Smooth muscle cell (in vitro differentiated cells): ENCODE measurements at regions not wholly inside any gene's neighbourhood (a gene's known extent, or its start where the extent isn't known, plus 50 kb on each side); places are given as distances from the start of the nearest gene placed in this dataset.

Source experiments
- DNase-seq: peaks from one replicate; lab custom pipeline; 2025; ENCODE audit not compliant: unreplicated experiment; lab: John Stamatoyannopoulos, UW
- H2AFZ ChIP-seq: fragments of 200-600 bp; sonication (generic); 2 replicates; pipeline ENCODE4 v1.6.0; 2016; ENCODE audit warnings: antibody characterized with exemption, low read depth, mild to moderate bottlenecking
- H3F3A ChIP-seq: fragments of 200-600 bp; sonication (generic); 2 replicates; pipeline ENCODE4 v1.6.0; 2017; ENCODE audit warnings: antibody characterized with exemption, low read depth
- H3K27ac ChIP-seq: fragments of 200-600 bp; sonication (generic); 2 replicates; pipeline ENCODE4 v1.5.1; 2016; ENCODE audit warnings: low read depth, mild to moderate bottlenecking
- H3K27me3 ChIP-seq: fragments of 200-600 bp; sonication (generic); 2 replicates; pipeline ENCODE4 v1.6.1; 2016; ENCODE audit warnings: low read depth, mild to moderate bottlenecking
- H3K36me3 ChIP-seq: fragments of 200-600 bp; sonication (generic); 2 replicates; pipeline ENCODE4 v1.5.1; 2016; ENCODE audit warnings: low read depth
- H3K4me1 ChIP-seq: fragments of 200-600 bp; sonication (generic); 2 replicates; pipeline ENCODE4 v1.5.1; 2016; ENCODE audit warnings: low read depth
- H3K4me2 ChIP-seq: fragments of 200-600 bp; sonication (generic); 2 replicates; pipeline ENCODE4 v1.6.0; 2016; ENCODE audit warnings: mild to moderate bottlenecking
- H3K4me3 ChIP-seq: fragments of 200-600 bp; sonication (generic); 2 replicates; pipeline ENCODE4 v1.5.1; 2016; ENCODE audit warnings: mild to moderate bottlenecking
- H3K79me2 ChIP-seq: fragments of 200-600 bp; sonication (generic); 2 replicates; pipeline ENCODE4 v1.6.0; 2016; ENCODE audit warnings: low read depth, mild to moderate bottlenecking
- H3K9ac ChIP-seq: fragments of 200-600 bp; sonication (generic); 2 replicates; pipeline ENCODE4 v1.6.0; 2016; ENCODE audit warnings: low read depth
- H3K9me3 ChIP-seq: fragments of 200-600 bp; sonication (generic); replicated peaks from 2 replicates; pipeline ENCODE4 v1.5.1; 2016; ENCODE audit warnings: low read depth
- H4K20me1 ChIP-seq: fragments of 200-600 bp; sonication (generic); 2 replicates; pipeline ENCODE4 v1.6.0; 2016; ENCODE audit warnings: low read depth
- CTCF ChIP-seq: fragments of 200-600 bp; sonication (generic); IDR thresholded peaks from 2 replicates; pipeline ENCODE4 v1.5.1; 2017; ENCODE audit warnings: borderline replicate concordance, mild to moderate bottlenecking, antibody characterized with exemption; ENCODE audit not compliant: insufficient read depth, poor library complexity, severe bottlenecking
- WGBS: methylation state at CpG from one replicate; pipeline ENCODE4 v1.1.7; 2016; ENCODE audit warnings: low lambda C conversion rate; 5-methylcytosine and 5-hydroxymethylcytosine counted together

- no peaks in the 10 kb centered on the region for H3F3A ChIP-seq
- no peaks in the 10 kb centered on the region for H3K27me3 ChIP-seq
- H3K9me3 ChIP-seq: no peaks in the 10 kb centered on the region
- TF ChIP-seq CTCF: no peak
- H3K36me3 ChIP-seq: no peaks in the 10 kb centered on the region
- WGBS: 61% methylated on average over 2 of the region's 2 CpGs
- no peaks in the 10 kb centered on the region for H3K4me1 ChIP-seq
- no peaks in the 10 kb centered on the region for H3K79me2 ChIP-seq
- no peaks in the 10 kb centered on the region for H4K20me1 ChIP-seq
- no peak overlapping the region for H3K27ac ChIP-seq
- no peak for DNase-seq
- H3K9ac ChIP-seq: no peak overlapping the region
- H2AFZ ChIP-seq: no peak overlapping the region
- H3K4me2 ChIP-seq: no peak overlapping the region
- H3K4me3 ChIP-seq: no peak overlapping the region
Observed at GRCh38 chr9:4415281-4415680, 75.0 kb upstream of the SLC1A1 start.

GRCh38 chr9:4413856-4414255, 76.4 kb upstream of the SLC1A1 start:
- Histone ChIP-seq H3K36me3 (no peaks in the 10 kb centered on the region), H3K9ac (no peak overlapping the region), H3K4me3 (no peak overlapping the region), H4K20me1 (no peaks in the 10 kb centered on the region), H3K27me3 (no peaks in the 10 kb centered on the region), H3K27ac (no peak overlapping the region), H3K4me1 (no peaks in the 10 kb centered on the region), H2AFZ (no peak overlapping the region), H3K9me3 (no peaks in the 10 kb centered on the region), H3F3A (no peaks in the 10 kb centered on the region), H3K79me2 (no peaks in the 10 kb centered on the region), H3K4me2 (no peak overlapping the region)
- no peak for TF ChIP-seq CTCF
- no peak for DNase-seq
- 60% methylated on average over 1 of the region's 1 CpG for WGBS

- no peaks in the 10 kb centered on the region for H3K4me1 ChIP-seq
- H3K4me3 ChIP-seq: no peak overlapping the region
- H3K79me2 ChIP-seq: no peaks in the 10 kb centered on the region
- H2AFZ ChIP-seq: no peak overlapping the region
- TF ChIP-seq CTCF: no peak
- WGBS: 58% methylated on average over 3 of the region's 3 CpGs
- H3K27ac ChIP-seq: no peak overlapping the region
- peaks cover 12% of the 10 kb centered on the region for H3K9me3 ChIP-seq
- no peaks in the 10 kb centered on the region for H3K36me3 ChIP-seq
- no peaks in the 10 kb centered on the region for H4K20me1 ChIP-seq
- no peak overlapping the region for H3K4me2 ChIP-seq
- no peak for DNase-seq
- H3F3A ChIP-seq: no peaks in the 10 kb centered on the region
- H3K27me3 ChIP-seq: no peaks in the 10 kb centered on the region
- H3K9ac ChIP-seq: no peak overlapping the region
Observed at GRCh38 chr9:4404156-4404555, 86.1 kb upstream of the SLC1A1 start.

GRCh38 chr9:4402501-4402900, 87.8 kb upstream of the SLC1A1 start:
- no peaks in the 10 kb centered on the region for H3F3A ChIP-seq
- no peaks in the 10 kb centered on the region for H3K79me2 ChIP-seq
- H3K36me3 ChIP-seq: no peaks in the 10 kb centered on the region
- no peaks in the 10 kb centered on the region for H3K4me1 ChIP-seq
- no peaks in the 10 kb centered on the region for H4K20me1 ChIP-seq
- peaks cover 12% of the 10 kb centered on the region for H3K9me3 ChIP-seq
- no peaks in the 10 kb centered on the region for H3K27me3 ChIP-seq
- no peak for DNase-seq
- H3K27ac ChIP-seq: no peak overlapping the region
- no peak overlapping the region for H3K9ac ChIP-seq
- H2AFZ ChIP-seq: no peak overlapping the region
- H3K4me2 ChIP-seq: no peak overlapping the region
- no peak for TF ChIP-seq CTCF
- H3K4me3 ChIP-seq: no peak overlapping the region
